ENCODE measurements at regions not wholly inside any gene's neighbourhood (a gene's known extent, or its start where the extent isn't known, plus 50 kb on each side); places are given as distances from the start of the nearest gene placed in this dataset.
A peak's percentile ranks its signal among the peaks of the same experiment; 100 is the strongest.

DNA sequence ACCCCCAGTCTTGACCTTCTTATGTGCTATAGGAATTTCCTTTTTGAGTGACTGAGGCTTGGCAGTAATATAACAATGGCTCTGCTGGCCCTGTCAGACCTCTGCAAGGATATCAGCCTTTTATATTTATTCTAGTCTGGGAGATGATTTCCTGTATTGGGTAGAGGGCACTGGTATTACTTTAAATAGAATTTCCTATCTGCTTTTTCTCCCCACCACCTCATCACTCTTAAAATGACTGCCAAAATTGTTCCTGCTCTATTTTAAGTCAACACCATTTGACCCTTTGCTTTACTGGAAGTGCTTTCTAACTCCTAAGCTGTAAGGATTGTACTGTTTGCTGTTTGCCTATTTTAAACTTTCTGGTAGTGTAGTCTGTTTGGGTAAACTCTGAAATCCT is 658.4 kb upstream of the FSHR start:
- H3K27me3 ChIP-seq = no peaks in the 10 kb centered on the region
- no peaks in the 10 kb centered on the region for H3K36me3 ChIP-seq
- no peaks in the 10 kb centered on the region for H3K9me3 ChIP-seq
- no peak for ATAC-seq
- TF ChIP-seq POLR2A (IDR thresholded peaks at IDR 0.05) = no peak
- peak; percentile 74 for TF ChIP-seq POLR2AphosphoS5 (IDR thresholded peaks at IDR 0.05)
- no peak overlapping the region for H3K4me3 ChIP-seq
- peaks cover 0 to 32% (median 0%) of the 10 kb centered on the region in 3 donors for H3K4me1 ChIP-seq
- peak overlapping the region in 2 of 4 donors; percentile 30 to 52 for H3K27ac ChIP-seq

DNA sequence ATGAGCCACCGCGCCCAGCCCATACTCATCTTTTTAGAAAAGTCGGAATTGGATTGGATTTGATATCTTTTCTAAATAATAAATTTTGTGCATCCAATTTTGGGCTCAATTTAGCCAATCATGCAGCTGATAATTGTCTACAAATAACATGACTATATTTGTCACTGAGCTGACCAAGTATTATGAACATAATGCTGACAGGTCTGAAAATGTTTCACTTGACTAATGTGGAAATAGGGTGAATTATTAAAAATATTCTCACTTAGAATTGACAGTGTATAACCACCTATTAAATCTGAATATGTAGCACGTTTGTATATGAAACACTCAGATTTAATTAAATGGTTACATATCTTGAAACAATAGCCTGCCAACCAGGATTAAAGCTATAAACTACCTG is 657.2 kb upstream of the FSHR start:
- WGBS, 2 donors (ENCODE audit: low coverage in 1 of 2) = 44 to 86% methylated on average over 2 to 4 of the region's 4 CpGs
- H3K9me3 ChIP-seq = no peaks in the 10 kb centered on the region
- H3K4me1 ChIP-seq = peaks cover 0 to 32% (median 0%) of the 10 kb centered on the region in 3 donors
- no peaks in the 10 kb centered on the region for H3K36me3 ChIP-seq
- no peak for ATAC-seq
- H3K27ac ChIP-seq = peak overlapping the region in 1 of 4 donors; percentile 16
- no peaks in the 10 kb centered on the region for H3K27me3 ChIP-seq
- TF ChIP-seq POLR2AphosphoS5 (IDR thresholded peaks at IDR 0.05) = no peak
- TF ChIP-seq, protein P1, sequence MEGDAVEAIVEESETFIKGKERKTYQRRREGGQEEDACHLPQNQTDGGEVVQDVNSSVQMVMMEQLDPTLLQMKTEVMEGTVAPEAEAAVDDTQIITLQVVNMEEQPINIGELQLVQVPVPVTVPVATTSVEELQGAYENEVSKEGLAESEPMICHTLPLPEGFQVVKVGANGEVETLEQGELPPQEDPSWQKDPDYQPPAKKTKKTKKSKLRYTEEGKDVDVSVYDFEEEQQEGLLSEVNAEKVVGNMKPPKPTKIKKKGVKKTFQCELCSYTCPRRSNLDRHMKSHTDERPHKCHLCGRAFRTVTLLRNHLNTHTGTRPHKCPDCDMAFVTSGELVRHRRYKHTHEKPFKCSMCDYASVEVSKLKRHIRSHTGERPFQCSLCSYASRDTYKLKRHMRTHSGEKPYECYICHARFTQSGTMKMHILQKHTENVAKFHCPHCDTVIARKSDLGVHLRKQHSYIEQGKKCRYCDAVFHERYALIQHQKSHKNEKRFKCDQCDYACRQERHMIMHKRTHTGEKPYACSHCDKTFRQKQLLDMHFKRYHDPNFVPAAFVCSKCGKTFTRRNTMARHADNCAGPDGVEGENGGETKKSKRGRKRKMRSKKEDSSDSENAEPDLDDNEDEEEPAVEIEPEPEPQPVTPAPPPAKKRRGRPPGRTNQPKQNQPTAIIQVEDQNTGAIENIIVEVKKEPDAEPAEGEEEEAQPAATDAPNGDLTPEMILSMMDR (IDR thresholded peaks at IDR 0.05) = no peak
- TF ChIP-seq POLR2A (IDR thresholded peaks at IDR 0.05) = no peak
- no peak for TF ChIP-seq EP300 (IDR thresholded peaks at IDR 0.05)
- H3K4me3 ChIP-seq = no peak overlapping the region

DNA sequence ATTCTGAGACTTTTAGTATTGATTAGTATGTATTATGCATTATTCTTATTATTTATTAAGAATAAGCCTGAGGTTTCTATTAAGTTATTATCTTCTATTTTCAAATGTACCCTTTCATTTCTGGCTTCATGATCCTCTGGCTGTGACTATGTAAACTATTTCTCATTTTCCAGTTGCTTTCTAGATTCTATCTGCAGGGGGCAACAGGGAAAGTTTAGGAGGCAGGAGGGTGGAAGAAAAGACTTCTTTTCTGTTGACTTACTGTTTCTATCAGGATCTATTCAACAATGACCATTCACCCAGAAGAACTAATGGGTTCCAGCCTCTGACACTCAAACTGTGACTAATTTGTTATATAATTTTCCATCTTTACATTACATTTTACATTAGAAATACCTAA is 653.4 kb upstream of the FSHR start:
- no peak overlapping the region for H3K4me3 ChIP-seq
- H3K36me3 ChIP-seq = no peaks in the 10 kb centered on the region
- no peaks in the 10 kb centered on the region for H3K27me3 ChIP-seq
- no peaks in the 10 kb centered on the region for H3K9me3 ChIP-seq
- TF ChIP-seq POLR2AphosphoS5 (IDR thresholded peaks at IDR 0.05) (no peak), EP300 (IDR thresholded peaks at IDR 0.05) (no peak), POLR2A (IDR thresholded peaks at IDR 0.05) (no peak)
- TF ChIP-seq, protein P1 (IDR thresholded peaks at IDR 0.05) = no peak
- no peak for ATAC-seq
- no peak overlapping the region for H3K27ac ChIP-seq
- peaks cover 0 to 23% (median 0%) of the 10 kb centered on the region in 3 donors for H3K4me1 ChIP-seq

DNA sequence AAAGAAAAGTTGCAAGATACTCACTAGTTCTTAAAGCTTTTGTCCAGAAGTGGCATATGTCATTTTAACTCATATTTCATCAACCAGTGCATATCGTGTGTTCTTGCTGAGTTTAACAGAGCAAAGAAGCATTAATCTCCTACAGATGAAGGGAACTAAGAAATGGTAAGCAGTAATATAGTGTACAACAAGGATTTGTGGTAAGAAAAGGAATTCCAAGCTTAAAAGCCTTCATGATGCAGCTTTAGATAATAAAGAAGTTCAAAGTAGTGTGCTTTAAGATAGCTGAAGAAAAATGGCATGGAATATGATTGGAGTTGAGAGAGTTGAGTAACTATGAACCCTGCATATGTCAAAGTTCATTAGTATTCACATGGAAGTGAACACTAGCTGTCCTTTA is 649.8 kb upstream of the FSHR start:
- Histone ChIP-seq H3K27me3 (no peaks in the 10 kb centered on the region), H3K27ac (no peak overlapping the region), H3K36me3 (no peaks in the 10 kb centered on the region), H3K9me3 (no peaks in the 10 kb centered on the region), H3K4me1 (peaks cover 0 to 1% (median 0%) of the 10 kb centered on the region in 3 donors), H3K4me3 (no peak overlapping the region)
- TF ChIP-seq POLR2AphosphoS5 (IDR thresholded peaks at IDR 0.05) = no peak
- no peak for TF ChIP-seq EP300 (IDR thresholded peaks at IDR 0.05)
- TF ChIP-seq, protein P1 (IDR thresholded peaks at IDR 0.05) = no peak
- TF ChIP-seq POLR2A (IDR thresholded peaks at IDR 0.05) = no peak
- ATAC-seq = no peak
- 67 to 71% methylated on average over 1 of the region's 1 CpG for WGBS, 2 donors (ENCODE audit: low coverage in 1 of 2)

DNA sequence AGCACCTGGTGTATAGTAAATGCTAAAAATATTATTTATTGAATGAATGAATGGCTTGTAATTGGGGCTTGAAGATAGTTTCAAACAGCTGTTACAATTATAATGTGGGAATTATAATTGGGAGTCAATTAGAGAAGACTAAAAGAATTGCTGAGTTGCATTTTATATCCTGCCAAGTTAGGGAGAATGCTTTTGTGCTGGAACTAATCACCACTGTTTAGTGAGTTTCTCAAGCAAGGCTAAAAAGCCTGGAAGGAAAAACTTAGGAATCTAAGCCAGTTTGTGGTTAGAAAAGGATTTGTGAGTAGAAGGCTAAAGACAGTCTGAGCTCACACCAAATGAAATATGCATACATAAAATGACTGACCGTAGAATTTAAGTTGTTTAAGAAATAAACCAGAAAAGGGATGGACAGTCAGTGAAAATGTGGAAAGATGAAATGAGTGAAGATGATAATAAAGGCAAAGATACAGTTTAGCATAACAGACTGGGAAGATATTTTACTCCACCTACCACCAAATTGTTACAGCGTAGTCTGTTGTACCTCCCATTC is 647.7 kb upstream of the FSHR start:
- H3K36me3 ChIP-seq = no peaks in the 10 kb centered on the region
- H3K9me3 ChIP-seq = no peaks in the 10 kb centered on the region
- no peak for TF ChIP-seq POLR2AphosphoS5 (IDR thresholded peaks at IDR 0.05)
- TF ChIP-seq, protein P1 (IDR thresholded peaks at IDR 0.05) = no peak
- 42 to 60% methylated on average over 2 of the region's 2 CpGs for WGBS, 2 donors (ENCODE audit: low coverage in 1 of 2)
- no peaks in the 10 kb centered on the region for H3K4me1 ChIP-seq
- H3K4me3 ChIP-seq = no peak overlapping the region
- H3K27ac ChIP-seq = no peak overlapping the region
- no peaks in the 10 kb centered on the region for H3K27me3 ChIP-seq
- no peak for ATAC-seq
